Activated naive CD4-positive, alpha-beta T cell treated with anti-CD3 and anti-CD28 coated beads, Interleukin-2, amount 10 ng/mL, durations not matched to agents 7 days and 5 days (primary cell): ENCODE measurements at regions not wholly inside any gene's neighbourhood (a gene's known extent, or its start where the extent isn't known, plus 50 kb on each side); places are given as distances from the start of the nearest gene placed in this dataset.

Experiments
- CTCF ChIA-PET: fragments of 350-600 bp; sonication (Branson Sonifier 250); formaldehyde crosslinking; loops from one replicate; lab custom pipeline; 2021; ENCODE audit warnings: antibody characterized with exemption; lab: Charles Lee
- DNase-seq: peaks from one replicate; pipeline ENCODE4 v3.0.0-alpha.2; 2020
- H3K27ac Mint-ChIP-seq: one replicate; pipeline ENCODE4 v1.8.0; 2021; ENCODE audit warnings: mild to moderate bottlenecking, moderate library complexity, mixed read lengths
- H3K27me3 Mint-ChIP-seq: one replicate; pipeline ENCODE4 v1.8.0; 2021; ENCODE audit warnings: mild to moderate bottlenecking, mixed read lengths
- H3K36me3 Mint-ChIP-seq: one replicate; pipeline ENCODE4 v1.8.0; 2021; ENCODE audit warnings: mixed read lengths
- H3K4me1 Mint-ChIP-seq: one replicate; pipeline ENCODE4 v1.8.0; 2021; ENCODE audit warnings: mixed read lengths
- H3K4me3 Mint-ChIP-seq: one replicate; pipeline ENCODE4 v1.8.0; 2021; ENCODE audit warnings: mild to moderate bottlenecking, moderate library complexity, mixed read lengths
- H3K9me3 Mint-ChIP-seq: one replicate; pipeline ENCODE4 v1.8.0; 2021; ENCODE audit warnings: mixed read lengths

DNA sequence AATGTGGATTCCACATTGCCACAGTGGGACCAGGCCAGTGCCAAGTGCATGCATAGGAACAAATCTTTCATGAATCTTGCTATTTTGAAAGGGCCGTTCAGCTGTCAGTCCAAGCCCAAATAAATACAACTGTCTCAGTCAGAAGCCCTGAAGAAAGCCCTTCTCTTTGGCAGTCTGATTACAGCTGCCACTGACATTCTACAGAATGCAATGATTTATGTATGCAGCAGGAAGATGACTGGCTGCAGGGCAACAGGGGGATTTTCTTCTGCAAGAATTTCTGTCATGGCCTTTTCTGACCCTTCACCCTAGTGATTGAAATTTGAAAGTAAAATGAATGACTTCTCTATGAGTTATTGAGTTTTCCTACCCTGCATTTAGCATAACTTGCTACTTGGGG, 86.7 kb upstream of the FER start:
- CTCF ChIA-PET, result no interaction called here
- no peak for DNase-seq
- Mint-ChIP-seq H3K27ac (no peak overlapping the region), H3K4me1 (no peaks in the 10 kb centered on the region), H3K36me3 (no peaks in the 10 kb centered on the region), H3K27me3 (peaks cover 4% of the 10 kb centered on the region), H3K4me3 (no peak overlapping the region), H3K9me3 (no peaks in the 10 kb centered on the region)

DNA sequence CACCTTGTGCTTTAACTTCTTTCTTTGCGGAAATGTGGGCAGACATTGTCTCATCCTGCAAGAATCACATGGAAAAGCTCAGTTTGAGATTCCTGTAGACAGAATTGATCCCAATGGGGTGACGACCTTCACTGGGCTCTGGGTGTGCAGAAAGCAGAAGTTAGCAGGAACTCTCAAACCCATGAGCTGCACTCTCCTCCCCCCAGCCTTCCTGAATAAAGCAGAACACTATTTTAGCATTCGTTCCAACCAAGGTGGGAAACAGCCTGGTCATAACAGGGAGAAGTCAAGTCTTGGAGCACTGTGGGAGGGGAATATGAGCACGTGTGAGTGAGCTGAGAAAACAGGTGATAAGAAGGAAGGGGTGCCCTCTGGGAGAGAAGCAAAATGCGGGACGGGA, 87.4 kb upstream of the FER start:
- peaks cover 4% of the 10 kb centered on the region for H3K27me3 Mint-ChIP-seq
- H3K27ac Mint-ChIP-seq, result no peak overlapping the region
- H3K4me3 Mint-ChIP-seq, result no peak overlapping the region
- CTCF ChIA-PET, result no interaction called here
- no peak for DNase-seq
- no peaks in the 10 kb centered on the region for H3K36me3 Mint-ChIP-seq
- H3K4me1 Mint-ChIP-seq, result no peaks in the 10 kb centered on the region
- H3K9me3 Mint-ChIP-seq, result no peaks in the 10 kb centered on the region

DNA sequence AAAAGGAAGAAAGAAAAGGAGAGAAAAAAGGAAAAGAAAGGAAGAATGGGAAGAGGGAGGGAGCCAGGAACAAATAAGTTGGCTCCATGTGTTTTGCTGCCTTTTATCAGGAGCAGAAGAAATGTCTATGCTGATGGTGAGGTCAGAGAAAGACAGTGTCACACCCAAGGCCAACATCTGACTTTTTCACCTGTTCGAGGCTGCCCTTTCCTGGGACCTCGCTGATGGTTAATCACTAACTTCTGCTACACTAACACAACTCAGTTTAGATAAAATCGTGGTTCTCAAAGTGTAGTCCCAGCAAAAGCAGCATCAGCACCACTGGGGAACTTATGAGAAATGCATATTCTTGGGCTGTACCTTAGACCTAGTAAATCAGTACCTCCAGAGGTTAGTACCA, 88.2 kb upstream of the FER start:
- Mint-ChIP-seq H3K27me3 (peaks cover 4% of the 10 kb centered on the region), H3K36me3 (no peaks in the 10 kb centered on the region), H3K9me3 (no peaks in the 10 kb centered on the region), H3K4me3 (no peak overlapping the region), H3K4me1 (no peaks in the 10 kb centered on the region), H3K27ac (no peak overlapping the region)
- CTCF ChIA-PET, result no interaction called here
- DNase-seq, result no peak

DNA sequence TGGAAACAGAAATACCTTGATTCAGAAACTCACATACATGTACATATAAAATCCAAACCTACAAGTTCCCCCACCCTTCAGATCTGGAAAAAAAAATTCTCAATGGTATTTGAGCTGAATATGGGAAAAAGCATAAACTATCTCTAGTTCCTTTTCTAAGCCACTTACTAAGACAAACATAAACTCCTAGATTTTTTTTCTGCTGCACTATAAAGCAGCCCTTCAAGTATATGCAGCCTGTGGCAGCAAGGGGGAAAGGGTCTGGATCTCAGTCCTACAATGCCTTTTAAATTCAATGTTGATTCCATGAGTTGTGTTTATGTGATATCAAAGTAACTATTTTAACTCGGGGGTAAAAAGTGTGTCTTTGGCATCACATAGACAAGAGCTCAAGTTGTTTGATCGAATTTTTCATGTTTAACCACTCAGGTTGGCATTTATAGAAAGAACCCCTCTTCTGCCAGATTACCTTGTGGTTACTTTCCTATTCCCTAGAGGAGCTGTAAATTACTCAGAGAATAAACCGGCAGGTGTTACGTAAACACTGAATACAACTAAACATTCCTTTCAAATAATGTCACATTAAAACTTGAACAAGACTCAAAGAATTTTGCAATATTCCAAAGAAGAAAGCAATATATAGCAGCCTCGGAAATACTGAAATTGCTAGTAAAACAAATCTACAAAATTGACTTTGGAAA, 91.8 kb upstream of the FER start:
- no peak for DNase-seq
- H3K36me3 Mint-ChIP-seq, result no peaks in the 10 kb centered on the region
- H3K9me3 Mint-ChIP-seq, result no peaks in the 10 kb centered on the region
- no peaks in the 10 kb centered on the region for H3K4me1 Mint-ChIP-seq
- H3K4me3 Mint-ChIP-seq, result no peak overlapping the region
- H3K27me3 Mint-ChIP-seq, result peaks cover 4% of the 10 kb centered on the region
- CTCF ChIA-PET, result no interaction called here
- H3K27ac Mint-ChIP-seq, result no peak overlapping the region

DNA sequence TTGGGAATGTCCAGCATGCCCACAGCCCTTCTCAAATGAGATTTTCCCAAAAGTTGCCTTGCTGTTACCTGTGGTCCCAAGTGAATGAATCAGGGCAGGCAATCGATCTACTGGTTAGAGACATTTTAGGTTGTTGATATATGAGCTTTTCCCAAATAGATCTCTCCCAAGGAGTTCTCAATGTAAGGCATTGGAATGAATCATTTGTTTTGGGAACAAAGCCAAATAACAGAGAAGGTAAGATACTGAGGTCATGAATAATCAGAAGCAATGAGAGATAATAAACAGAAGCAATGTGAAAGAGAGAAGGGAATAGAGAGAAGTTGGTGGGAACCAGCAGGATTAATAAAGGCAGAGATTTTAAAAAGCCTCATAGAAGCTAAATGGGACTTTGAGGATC, 93.6 kb upstream of the FER start:
- Mint-ChIP-seq H3K27ac (no peak overlapping the region), H3K27me3 (peaks cover 6% of the 10 kb centered on the region), H3K9me3 (no peaks in the 10 kb centered on the region)

DNA sequence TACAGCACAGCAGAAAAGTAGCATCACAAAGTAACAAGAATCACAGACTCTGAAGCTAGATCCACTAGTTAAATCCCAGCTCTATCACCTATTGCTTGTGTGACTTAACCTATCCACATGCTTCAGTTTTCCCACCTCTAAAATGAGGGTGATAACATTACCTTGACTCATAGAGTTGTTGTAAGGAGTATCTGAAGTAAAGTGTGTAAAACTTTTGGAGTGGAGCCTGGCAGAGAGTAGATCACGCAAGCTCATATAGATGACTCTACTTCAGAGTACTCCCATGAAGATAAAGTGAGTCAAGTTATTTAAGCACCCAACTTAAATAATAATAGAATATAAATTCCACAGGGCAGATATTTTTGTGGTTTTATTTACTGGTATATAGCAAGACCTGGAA, 94.5 kb upstream of the FER start:
- CTCF ChIA-PET, result no interaction called here
- Mint-ChIP-seq H3K4me1 (no peaks in the 10 kb centered on the region), H3K36me3 (no peaks in the 10 kb centered on the region), H3K4me3 (no peak overlapping the region), H3K9me3 (no peaks in the 10 kb centered on the region), H3K27ac (no peak overlapping the region), H3K27me3 (peaks cover 6% of the 10 kb centered on the region)
- DNase-seq, result no peak

More for the DNA sequence above, 93.6 kb upstream of the FER start:
- Mint-ChIP-seq H3K36me3 (no peaks in the 10 kb centered on the region), H3K4me1 (no peaks in the 10 kb centered on the region), H3K4me3 (no peak overlapping the region)
- no peak for DNase-seq
- CTCF ChIA-PET, result no interaction called here

DNA sequence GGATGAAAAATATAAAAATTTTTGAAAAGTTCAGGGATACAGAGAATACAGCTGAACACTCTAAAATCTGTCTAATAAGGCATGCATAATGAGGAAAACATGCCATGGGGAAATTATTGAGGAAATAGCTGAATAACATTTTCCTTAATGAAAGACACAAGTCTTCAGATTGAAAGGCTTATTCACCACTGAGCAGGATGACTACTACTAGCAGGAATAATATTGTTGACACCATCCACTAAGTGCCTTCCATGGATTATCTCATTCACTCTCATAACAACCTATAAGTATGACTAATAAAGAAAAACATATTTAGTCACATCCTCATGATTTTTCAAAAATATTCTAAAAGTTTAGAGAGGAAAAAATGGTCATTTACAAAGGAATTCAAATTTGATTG, 96.7 kb upstream of the FER start:
- Mint-ChIP-seq H3K36me3 (no peaks in the 10 kb centered on the region), H3K4me3 (no peak overlapping the region), H3K9me3 (peaks cover 3% of the 10 kb centered on the region), H3K4me1 (no peaks in the 10 kb centered on the region), H3K27me3 (peaks cover 6% of the 10 kb centered on the region), H3K27ac (no peak overlapping the region)
- CTCF ChIA-PET, result interaction anchor here (0.5 kb wide), 1 partner anchor 14 kb away, joined by 3 read pairs; no protein-coding TSS in a partner anchor
- DNase-seq, result no peak

DNA sequence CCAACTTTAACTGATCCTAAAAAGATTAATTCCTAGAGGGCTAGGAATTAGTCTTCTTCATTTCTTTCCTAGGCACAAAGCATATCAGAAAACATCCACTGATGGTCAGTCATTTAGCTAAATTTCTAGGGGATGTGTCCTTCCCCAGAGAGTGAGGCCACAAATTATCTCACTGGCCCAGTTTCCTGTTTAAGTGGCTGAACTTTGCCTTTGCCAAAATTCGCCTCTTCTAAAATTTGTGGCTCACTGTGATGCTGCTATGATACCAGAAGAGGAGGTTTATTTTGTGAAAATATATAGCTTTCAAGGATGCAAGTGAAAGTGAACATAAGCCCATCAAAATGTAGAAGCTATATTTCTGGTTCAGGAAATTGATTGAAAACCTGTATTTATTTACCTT, 98.1 kb upstream of the FER start:
- no peak for DNase-seq
- Mint-ChIP-seq H3K36me3 (no peaks in the 10 kb centered on the region), H3K27me3 (peaks cover 7% of the 10 kb centered on the region), H3K9me3 (peaks cover 3% of the 10 kb centered on the region), H3K4me1 (no peaks in the 10 kb centered on the region), H3K4me3 (no peak overlapping the region), H3K27ac (no peak overlapping the region)
- CTCF ChIA-PET, result no interaction called here

DNA sequence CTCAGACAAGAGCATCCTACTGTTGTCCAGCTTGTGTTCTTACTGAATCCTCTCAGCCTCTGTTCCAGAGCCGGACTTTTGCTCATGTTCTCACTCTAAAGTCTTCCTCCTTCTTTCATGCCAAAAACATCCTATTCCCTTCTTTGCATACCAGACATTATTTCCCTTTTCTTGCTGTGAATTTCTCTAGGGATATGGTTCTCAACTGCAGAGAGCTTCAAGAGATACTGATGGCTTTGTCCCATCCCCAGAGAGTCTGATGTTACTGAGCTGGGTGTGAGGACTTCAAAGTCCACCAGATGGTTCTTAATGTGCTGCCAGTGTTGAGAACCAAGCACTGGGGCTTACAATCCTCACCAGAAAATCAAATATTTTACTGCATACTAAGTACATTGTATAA, 98.6 kb upstream of the FER start:
- H3K4me3 Mint-ChIP-seq, result no peak overlapping the region
- H3K27me3 Mint-ChIP-seq, result peaks cover 9% of the 10 kb centered on the region
- no peaks in the 10 kb centered on the region for H3K36me3 Mint-ChIP-seq
- CTCF ChIA-PET, result no interaction called here
- no peak overlapping the region for H3K27ac Mint-ChIP-seq
- peaks cover 3% of the 10 kb centered on the region for H3K9me3 Mint-ChIP-seq
- no peaks in the 10 kb centered on the region for H3K4me1 Mint-ChIP-seq
- DNase-seq, result no peak

DNA sequence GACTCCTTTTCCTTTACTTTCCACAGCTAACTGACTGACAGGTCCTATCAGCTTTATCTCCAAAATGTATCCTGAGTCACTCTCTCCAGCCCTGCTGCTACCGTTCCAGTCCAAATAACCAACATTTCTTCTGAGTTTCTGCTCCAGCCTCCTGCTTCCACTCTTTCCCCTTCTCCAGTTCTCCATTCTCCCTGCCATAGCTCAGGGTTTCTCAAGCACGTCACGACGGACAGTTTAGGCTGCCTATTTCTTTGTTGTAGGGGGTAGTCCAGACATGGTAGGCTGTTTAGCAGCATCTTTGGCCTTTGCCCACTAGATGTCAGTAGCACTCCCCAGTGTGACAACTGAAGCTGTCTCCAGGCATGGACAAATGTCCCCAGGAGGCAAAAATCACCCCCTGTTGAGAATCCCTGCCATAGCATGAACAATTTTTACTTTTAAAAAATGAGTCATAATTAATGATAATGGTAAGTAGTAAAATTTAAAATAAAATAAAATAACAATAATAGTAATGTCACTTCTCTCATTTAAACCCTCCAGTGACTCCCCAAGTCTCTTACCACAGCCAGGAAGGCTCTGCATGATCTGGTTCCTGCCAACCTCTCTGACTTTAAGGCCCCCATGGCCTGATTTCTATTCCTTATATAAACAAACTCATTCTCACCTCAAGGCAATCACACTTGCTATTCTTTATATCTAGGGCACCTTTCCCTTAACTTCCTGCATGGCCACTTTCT, 105.4 kb upstream of the FER start:
- CTCF ChIA-PET, result interaction anchor here (0.7 to 2.2 kb wide), 13 partner anchors 9 to 1981 kb away, joined by 3 to 5 read pairs (median 3); no protein-coding TSS in a partner anchor
- Mint-ChIP-seq H3K4me1 (no peaks in the 10 kb centered on the region), H3K4me3 (no peak overlapping the region), H3K27me3 (peaks cover 14% of the 10 kb centered on the region), H3K27ac (no peak overlapping the region), H3K9me3 (peaks cover 3% of the 10 kb centered on the region), H3K36me3 (no peaks in the 10 kb centered on the region)
- DNase-seq, result peak; percentile 69

DNA sequence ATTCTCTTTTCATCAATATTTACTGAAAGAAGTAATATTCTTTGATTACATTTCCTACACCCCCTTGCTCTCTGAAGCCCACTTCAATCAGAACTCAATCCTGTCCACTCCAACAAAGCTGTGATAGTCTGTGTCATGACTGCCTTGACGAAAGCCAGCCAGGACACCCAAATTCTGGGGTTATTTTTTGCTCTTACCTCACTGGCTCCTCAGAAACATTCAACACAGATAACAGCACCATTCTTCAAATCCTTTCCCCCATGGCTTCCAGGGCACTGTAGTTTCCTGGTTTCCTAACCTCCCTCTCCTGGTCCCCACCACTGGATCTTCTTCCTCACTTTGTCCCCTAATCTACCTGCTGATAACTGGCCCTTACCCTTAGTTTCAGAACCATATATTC, 106.1 kb upstream of the FER start:
- H3K4me3 Mint-ChIP-seq, result no peak overlapping the region

DNA sequence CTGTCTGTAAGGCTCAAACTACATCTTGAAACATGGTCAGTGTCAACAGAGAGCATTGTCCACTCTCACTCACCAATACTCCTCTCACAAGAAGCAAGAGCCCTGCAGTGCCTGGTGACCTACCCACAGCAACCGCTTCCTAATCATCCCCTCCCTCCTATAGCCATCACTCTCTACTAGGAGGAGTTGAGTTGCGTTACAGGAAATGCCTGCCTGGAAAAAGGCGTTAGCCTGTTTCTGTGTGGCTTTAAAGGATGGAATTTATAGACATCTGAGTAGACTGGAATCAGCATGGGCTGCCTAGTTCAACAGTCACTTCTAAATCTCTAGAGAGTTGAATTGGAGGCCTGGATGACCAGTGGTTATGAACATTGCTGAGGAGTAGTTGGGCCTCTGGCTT, 108.3 kb upstream of the FER start:
- Mint-ChIP-seq H3K4me1 (no peaks in the 10 kb centered on the region), H3K27me3 (peaks cover 11% of the 10 kb centered on the region), H3K27ac (no peak overlapping the region), H3K4me3 (no peak overlapping the region), H3K36me3 (no peaks in the 10 kb centered on the region), H3K9me3 (no peaks in the 10 kb centered on the region)
- CTCF ChIA-PET, result no interaction called here
- DNase-seq, result no peak

More for the DNA sequence above, 106.1 kb upstream of the FER start:
- Mint-ChIP-seq H3K9me3 (no peaks in the 10 kb centered on the region), H3K27me3 (peaks cover 14% of the 10 kb centered on the region), H3K4me1 (no peaks in the 10 kb centered on the region), H3K27ac (no peak overlapping the region), H3K36me3 (no peaks in the 10 kb centered on the region)
- CTCF ChIA-PET, result interaction anchor here (0.7 to 2.2 kb wide), 12 partner anchors 8 to 841 kb away, joined by 3 to 5 read pairs (median 4); no protein-coding TSS in a partner anchor
- no peak for DNase-seq

DNA sequence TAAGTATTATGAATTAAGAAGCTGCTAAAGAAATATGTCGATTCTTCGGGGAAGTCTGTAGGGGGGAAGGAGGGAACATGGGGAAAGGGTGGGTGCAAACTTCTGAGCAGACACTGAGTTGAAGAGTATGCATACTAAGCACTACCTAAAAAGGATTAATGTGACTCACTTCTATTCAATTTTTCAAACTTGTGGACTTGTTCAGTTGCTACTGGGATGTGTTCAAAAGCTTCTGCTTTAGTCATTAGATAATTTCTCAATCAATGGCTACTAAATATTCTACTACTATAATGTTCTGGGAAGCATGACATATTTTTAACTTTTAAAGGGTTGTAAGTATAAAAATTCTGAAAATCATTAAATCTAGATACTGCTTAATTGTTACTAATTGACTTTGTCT, 109.7 kb upstream of the FER start:
- Mint-ChIP-seq H3K4me3 (no peak overlapping the region), H3K4me1 (no peaks in the 10 kb centered on the region), H3K9me3 (no peaks in the 10 kb centered on the region), H3K27me3 (peaks cover 11% of the 10 kb centered on the region), H3K27ac (no peak overlapping the region), H3K36me3 (no peaks in the 10 kb centered on the region)
- no peak for DNase-seq
- CTCF ChIA-PET, result no interaction called here

DNA sequence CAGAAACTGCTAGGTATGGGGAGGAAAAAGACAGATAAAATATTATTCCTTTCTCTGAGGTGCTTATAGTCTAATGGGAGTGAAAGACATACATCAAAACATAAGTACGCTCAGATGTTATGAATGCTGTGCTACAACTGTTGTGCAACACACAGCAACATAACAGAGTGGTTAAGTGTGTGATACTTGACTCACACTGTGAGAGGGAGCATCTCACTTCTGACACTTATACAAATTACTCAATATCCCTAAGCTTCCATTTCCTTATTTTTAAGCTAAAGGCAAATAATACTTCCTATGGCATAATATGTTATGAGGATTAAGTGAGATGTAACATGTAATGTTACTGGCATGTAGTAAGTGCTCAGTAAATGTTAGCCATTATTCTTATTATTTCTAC, 110.6 kb upstream of the FER start:
- Mint-ChIP-seq H3K4me1 (no peaks in the 10 kb centered on the region), H3K36me3 (no peaks in the 10 kb centered on the region), H3K27me3 (peaks cover 8% of the 10 kb centered on the region), H3K4me3 (no peak overlapping the region), H3K9me3 (no peaks in the 10 kb centered on the region), H3K27ac (no peak overlapping the region)
- no peak for DNase-seq
- CTCF ChIA-PET, result no interaction called here
